H1 (cell line): ENCODE measurements at regions not wholly inside any gene's neighbourhood (a gene's known extent, or its start where the extent isn't known, plus 50 kb on each side); places are given as distances from the start of the nearest gene placed in this dataset.

Experiments
- CTCF ChIA-PET: fragments of 300-600 bp; sonication (Branson Sonifier 250); formaldehyde crosslinking; loops from one replicate; lab custom pipeline; 2021; ENCODE audit not compliant: partially characterized antibody; lab: Charles Lee
- POLR2A ChIA-PET: fragments of 300-600 bp; sonication (Branson Sonifier 250); formaldehyde crosslinking; loops from one replicate; lab custom pipeline; 2021; ENCODE audit warnings: inconsistent platforms; ENCODE audit not compliant: partially characterized antibody; lab: Charles Lee
- DNase-seq, 2 experiments: peaks; one replicate each; pipeline versions ENCODE4 v3.0.0 to v3.0.0-alpha.2; 2010 to 2022; ENCODE audit warnings: low spot score in 2 of 2, low read depth in 1 of 2, mixed read lengths in 1 of 2
- FAIRE-seq: peaks from 2 replicates; lab custom pipeline; 2011; peaks lifted over from hg19 to GRCh38; lab: Jason Lieb, UNC
- H2AFZ ChIP-seq: 2 replicates; pipeline ENCODE4 v1.8.1; 2012; ENCODE audit warnings: low read length, inconsistent platforms
- H2AK5ac ChIP-seq: 2 replicates; pipeline ENCODE4 v1.6.1; 2013; ENCODE audit warnings: low read depth, low read length
- H2BK120ac ChIP-seq: replicated peaks from 2 replicates; pipeline ENCODE3; 2013; ENCODE audit warnings: low read depth, low read length, inconsistent platforms
- H2BK12ac ChIP-seq: 2 replicates; pipeline ENCODE4 v1.6.1; 2013; ENCODE audit warnings: low read depth, low read length
- H2BK15ac ChIP-seq: 2 replicates; pipeline ENCODE4 v1.6.1; 2013; ENCODE audit warnings: low read length
- H2BK20ac ChIP-seq: 2 replicates; pipeline ENCODE4 v1.6.1; 2013; ENCODE audit warnings: low read length
- H2BK5ac ChIP-seq: 2 replicates; pipeline ENCODE4 v1.6.1; 2013; ENCODE audit warnings: low read depth, low read length
- H3K14ac ChIP-seq: 2 replicates; pipeline ENCODE4 v1.6.1; 2013; ENCODE audit warnings: inconsistent platforms; ENCODE audit not compliant: insufficient read length
- H3K18ac ChIP-seq: 2 replicates; pipeline ENCODE4 v1.6.1; 2013; ENCODE audit warnings: low read length; ENCODE audit errors: extremely low read depth
- H3K23ac ChIP-seq: 2 replicates; pipeline ENCODE4 v1.6.1; 2013; ENCODE audit warnings: inconsistent platforms; ENCODE audit not compliant: insufficient read length
- H3K23me2 ChIP-seq: 2 replicates; pipeline ENCODE4 v1.6.1; 2013; ENCODE audit warnings: low read depth, low read length
- H3K27ac ChIP-seq: 2 replicates; pipeline ENCODE4 v1.6.1; 2011; ENCODE audit warnings: low read depth, low read length, inconsistent platforms
- H3K27me3 ChIP-seq, 4 experiments: replicated peaks in 1 of 4; 1 replicate in 1 of 4; 2 replicates in 3 of 4; pipeline versions ENCODE4 v1.6.1 to v1.8.1; 2011 to 2013; ENCODE audit warnings: low read length in 3 of 4, mild to moderate bottlenecking in 3 of 4, inconsistent platforms in 2 of 4, mixed read lengths in 2 of 4, moderate library complexity in 1 of 4; ENCODE audit not compliant: control insufficient read depth in 3 of 4, insufficient read depth in 3 of 4; ENCODE audit errors: extremely low read depth in 1 of 4
- H3K36me3 ChIP-seq, 4 experiments: 2 replicates each; pipeline versions ENCODE4 v1.6.1 to v1.8.1; 2011 to 2013; ENCODE audit warnings: mild to moderate bottlenecking in 4 of 4, low read length in 3 of 4, moderate library complexity in 2 of 4, control low read depth in 1 of 4, inconsistent platforms in 1 of 4; ENCODE audit not compliant: insufficient read depth in 4 of 4, control insufficient read depth in 2 of 4
- H3K4ac ChIP-seq: replicated peaks from 2 replicates; pipeline ENCODE3; 2013; ENCODE audit warnings: low read length, low read depth, mixed read lengths, inconsistent platforms; ENCODE audit not compliant: insufficient read length
- H3K4me1 ChIP-seq, 4 experiments: replicated peaks in 1 of 4; 1 replicate in 1 of 4; 2 replicates in 3 of 4; pipeline versions ENCODE4 v1.6.1 to v1.8.1; 2011 to 2013; ENCODE audit warnings: low read length in 3 of 4, inconsistent platforms in 2 of 4, mixed read lengths in 1 of 4; ENCODE audit not compliant: insufficient read depth in 4 of 4, control insufficient read depth in 3 of 4
- H3K4me2 ChIP-seq, 2 experiments: 2 replicates each; pipeline versions ENCODE4 v1.6.1 to v1.8.1; 2011 to 2013; ENCODE audit warnings: low read depth in 2 of 2, low read length in 2 of 2, control low read depth in 1 of 2, inconsistent platforms in 1 of 2, mild to moderate bottlenecking in 1 of 2; ENCODE audit not compliant: insufficient read depth in 1 of 2
- H3K4me3 ChIP-seq, 4 experiments: fragments of 200-600, 300-600 bp in 1 of 4; sonication (generic), shearing (Covaris generic), sonication (Bioruptor Twin) in 1 of 4; 2 replicates each; pipeline versions ENCODE4 v1.5.1 to v1.8.1; 2011 to 2016; ENCODE audit warnings: low read length in 4 of 4, low read depth in 3 of 4, control low read depth in 2 of 4, inconsistent platforms in 2 of 4, mild to moderate bottlenecking in 2 of 4, mixed read lengths in 1 of 4, moderate library complexity in 1 of 4; ENCODE audit not compliant: insufficient read depth in 2 of 4; ENCODE audit errors: extremely low read depth in 1 of 4
- H3K56ac ChIP-seq: replicated peaks from 2 replicates; pipeline ENCODE3; 2013; ENCODE audit warnings: low read depth, mild to moderate bottlenecking, mixed read lengths, low read length, inconsistent platforms; ENCODE audit not compliant: insufficient read length
- H3K79me1 ChIP-seq: 2 replicates; pipeline ENCODE4 v1.6.1; 2013; ENCODE audit warnings: low read depth, low read length, control low read depth
- H3K79me2 ChIP-seq, 2 experiments: 2 replicates each; pipeline versions ENCODE4 v1.6.1 to v1.8.1; 2012 to 2013; ENCODE audit warnings: low read length in 2 of 2, mild to moderate bottlenecking in 2 of 2, inconsistent platforms in 1 of 2; ENCODE audit not compliant: insufficient read depth in 2 of 2, control insufficient read depth in 1 of 2
- H3K9ac ChIP-seq, 4 experiments: replicated peaks in 1 of 4; 1 replicate in 1 of 4; 2 replicates in 3 of 4; pipeline versions ENCODE4 v1.6.1 to v1.8.1; 2011 to 2013; ENCODE audit warnings: low read depth in 3 of 4, low read length in 3 of 4, control low read depth in 2 of 4, mild to moderate bottlenecking in 2 of 4, moderate library complexity in 2 of 4, inconsistent platforms in 1 of 4; ENCODE audit errors: extremely low read depth in 1 of 4
- H3K9me3 ChIP-seq, 2 experiments: 2 replicates each; pipeline versions ENCODE4 v1.6.1 to v1.8.1; 2012 to 2013; ENCODE audit warnings: mild to moderate bottlenecking in 2 of 2, moderate library complexity in 2 of 2, control low read depth in 1 of 2, inconsistent platforms in 1 of 2, low read depth in 1 of 2, low read length in 1 of 2, mixed read lengths in 1 of 2; ENCODE audit not compliant: insufficient read depth in 2 of 2
- H4K20me1 ChIP-seq, 2 experiments: replicated peaks in 1 of 2; 2 replicates each; pipeline versions ENCODE3 to v1.8.1; 2011 to 2013; ENCODE audit warnings: inconsistent platforms in 2 of 2, low read length in 2 of 2, mild to moderate bottlenecking in 1 of 2; ENCODE audit not compliant: insufficient read depth in 2 of 2, control insufficient read depth in 1 of 2
- H4K5ac ChIP-seq: 2 replicates; pipeline ENCODE4 v1.6.1; 2013; ENCODE audit warnings: low read length, low read depth, mixed read lengths, inconsistent platforms; ENCODE audit not compliant: insufficient read length
- H4K8ac ChIP-seq: 2 replicates; pipeline ENCODE4 v1.8.0; 2013; ENCODE audit warnings: mild to moderate bottlenecking, moderate library complexity, low read length, inconsistent platforms; ENCODE audit not compliant: insufficient read depth; ENCODE audit errors: extremely low read depth
- H4K91ac ChIP-seq: replicated peaks from 2 replicates; pipeline ENCODE3; 2013; ENCODE audit warnings: low read length, mixed read lengths, inconsistent platforms; ENCODE audit not compliant: insufficient read length
- CBX5 ChIP-seq: fragments of 300-800, 300-1000 bp; sonication (generic); IDR thresholded peaks from 2 replicates; pipeline ENCODE4 v1.7.1; 2016; ENCODE audit warnings: antibody characterized with exemption, low read length, low read depth
- SP4 ChIP-seq: IDR thresholded peaks from 2 replicates; pipeline ENCODE4 v1.6.1; 2012; ENCODE audit warnings: low read length, inconsistent platforms
- WGBS, 2 experiments: shearing (Covaris generic) in 1 of 2; methylation state at CpG; one replicate each; pipeline versions ENCODE4 v1.1.6 to v1.1.7; 2013 to 2015; ENCODE audit warnings: low lambda C conversion rate in 2 of 2, mixed read lengths in 2 of 2, inconsistent platforms in 1 of 2, low coverage in 1 of 2, missing lambda C conversion rate in 1 of 2; ENCODE audit not compliant: insufficient replicate concordance in 2 of 2, insufficient coverage in 1 of 2, insufficient read length in 1 of 2; ENCODE audit errors: extremely low coverage in 1 of 2, missing lambda C conversion rate in 1 of 2; 5-methylcytosine and 5-hydroxymethylcytosine counted together

DNA sequence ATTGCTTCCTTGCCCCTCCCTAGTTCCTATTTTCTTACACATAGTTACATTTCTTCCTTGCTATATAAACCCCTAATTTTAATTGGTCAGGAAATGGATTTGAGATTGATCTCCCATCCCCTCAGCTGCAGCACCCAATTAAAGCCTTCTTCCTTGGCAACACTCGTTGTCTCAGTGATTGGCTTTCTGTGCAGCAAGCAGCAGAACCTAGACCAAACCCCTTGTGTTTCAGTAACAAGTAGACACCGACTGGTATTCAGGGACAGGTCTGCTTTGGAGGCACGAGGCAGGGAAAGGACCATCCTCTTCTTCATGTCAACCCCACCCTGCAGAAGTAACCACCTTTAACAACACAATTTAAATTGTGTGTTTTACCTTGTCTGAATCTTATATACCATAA, 152.6 kb downstream of the RPAP3 start:
- WGBS, 2 experiments: 91% methylated on average over 3 of the region's 3 CpGs; no CpG with 5 or more reads in 1 of the 2 experiments
- Histone ChIP-seq H4K8ac (no peak overlapping the region), H2BK12ac (no peak overlapping the region), H3K56ac (no peak overlapping the region), H3K4ac (no peak overlapping the region), H4K20me1 (no peaks in the 10 kb centered on the region), H3K9me3 (peaks cover 4 to 5% of the 10 kb centered on the region in 2 experiments), H2BK120ac (no peak overlapping the region), H3K14ac (no peak overlapping the region), H3K23me2 (no peaks in the 10 kb centered on the region; the same call in 1 of the 2 replicates), H4K91ac (no peak overlapping the region), H3K4me2 (no peak overlapping the region), H3K4me3 (no peak overlapping the region), H4K5ac (no peak overlapping the region), H2BK20ac (no peak overlapping the region), H3K9ac (no peak overlapping the region), H3K27ac (no peak overlapping the region), H3K79me1 (no peaks in the 10 kb centered on the region), H2AFZ (no peak overlapping the region), H3K4me1 (peaks cover 0 to 3% (median 0%) of the 10 kb centered on the region in 4 experiments; a peak in 1 of 7 replicates), H3K18ac (no peak overlapping the region), H2AK5ac (no peak overlapping the region; the same call in 1 of the 2 replicates), H3K23ac (no peak overlapping the region), H3K79me2 (no peaks in the 10 kb centered on the region), H3K36me3 (no peaks in the 10 kb centered on the region; a peak in 2 of 8 replicates), H2BK5ac (no peak overlapping the region), H3K27me3 (no peaks in the 10 kb centered on the region), H2BK15ac (no peak overlapping the region)
- POLR2A ChIA-PET: no interaction called here
- CTCF ChIA-PET: interaction anchor here (1.1 kb wide), 1 partner anchor 26 kb away, joined by 3 read pairs; no protein-coding TSS in a partner anchor
- TF ChIP-seq SP4 (no peak), CBX5 (no peak)
- no peak for DNase-seq
- no peak for FAIRE-seq
